Chondrocyte (in vitro differentiated cells): ENCODE measurements at regions not wholly inside any gene's neighbourhood (a gene's known extent, or its start where the extent isn't known, plus 50 kb on each side); places are given as distances from the start of the nearest gene placed in this dataset.
A peak's percentile ranks its signal among the peaks of the same experiment; 100 is the strongest.

Source experiments
- DNase-seq: peaks from one replicate; pipeline ENCODE4 v3.0.0; 2021; ENCODE audit warnings: mixed read lengths, low spot score
- H3K27ac Mint-ChIP-seq: one replicate; pipeline ENCODE4 v1.8.0; 2021; ENCODE audit warnings: mild to moderate bottlenecking, moderate library complexity, mixed read lengths; ENCODE audit not compliant: unreplicated experiment
- H3K27me3 Mint-ChIP-seq: 2 replicates; pipeline ENCODE4 v1.8.0; 2021; ENCODE audit warnings: low read depth, mixed read lengths
- H3K36me3 Mint-ChIP-seq: 2 replicates; pipeline ENCODE4 v1.8.0; 2021; ENCODE audit warnings: low read depth, mixed read lengths
- H3K4me1 Mint-ChIP-seq: 2 replicates; pipeline ENCODE4 v1.8.0; 2021; ENCODE audit warnings: low read depth, mild to moderate bottlenecking, mixed read lengths
- H3K4me3 Mint-ChIP-seq: one replicate; pipeline ENCODE4 v1.8.0; 2021; ENCODE audit warnings: mild to moderate bottlenecking, moderate library complexity, mixed read lengths; ENCODE audit not compliant: unreplicated experiment
- H3K9me3 Mint-ChIP-seq: 2 replicates; pipeline ENCODE4 v1.8.0; 2021; ENCODE audit warnings: low read depth, mixed read lengths
- TF ChIP-seq, protein P1 (sequence below): fragments of 200-600 bp; sonication (generic); IDR thresholded peaks from 2 replicates; pipeline ENCODE4 v1.5.0; 2021; ENCODE audit warnings: antibody characterized with exemption, mild to moderate bottlenecking, moderate library complexity

DNA sequence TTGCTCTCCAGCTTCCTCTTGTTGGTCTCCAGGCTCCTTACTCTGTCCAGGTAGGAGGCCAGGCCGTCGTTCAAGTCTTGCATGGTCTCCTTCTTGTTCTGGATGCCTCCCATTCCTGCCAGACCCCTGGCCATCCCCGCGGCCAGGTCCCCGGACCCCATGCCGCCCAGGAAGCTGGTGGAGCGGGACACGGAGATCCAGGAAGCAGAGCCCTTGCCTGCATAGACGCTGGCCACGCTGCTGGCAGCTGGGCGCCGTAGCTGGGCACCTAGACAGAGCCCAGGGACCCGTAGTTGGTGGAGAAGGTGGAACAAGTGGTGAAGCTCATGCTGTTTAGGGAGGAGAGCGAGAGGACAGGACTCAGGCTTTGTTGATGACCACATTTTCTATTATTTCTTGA is 1584.0 kb upstream of the ACO1 start:
- no peaks in the 10 kb centered on the region for H3K4me1 Mint-ChIP-seq
- no peaks in the 10 kb centered on the region for H3K36me3 Mint-ChIP-seq
- no peaks in the 10 kb centered on the region for H3K9me3 Mint-ChIP-seq
- H3K4me3 Mint-ChIP-seq = no peak overlapping the region
- no peaks in the 10 kb centered on the region for H3K27me3 Mint-ChIP-seq
- peak; percentile 76 for DNase-seq
- TF ChIP-seq, protein P1, sequence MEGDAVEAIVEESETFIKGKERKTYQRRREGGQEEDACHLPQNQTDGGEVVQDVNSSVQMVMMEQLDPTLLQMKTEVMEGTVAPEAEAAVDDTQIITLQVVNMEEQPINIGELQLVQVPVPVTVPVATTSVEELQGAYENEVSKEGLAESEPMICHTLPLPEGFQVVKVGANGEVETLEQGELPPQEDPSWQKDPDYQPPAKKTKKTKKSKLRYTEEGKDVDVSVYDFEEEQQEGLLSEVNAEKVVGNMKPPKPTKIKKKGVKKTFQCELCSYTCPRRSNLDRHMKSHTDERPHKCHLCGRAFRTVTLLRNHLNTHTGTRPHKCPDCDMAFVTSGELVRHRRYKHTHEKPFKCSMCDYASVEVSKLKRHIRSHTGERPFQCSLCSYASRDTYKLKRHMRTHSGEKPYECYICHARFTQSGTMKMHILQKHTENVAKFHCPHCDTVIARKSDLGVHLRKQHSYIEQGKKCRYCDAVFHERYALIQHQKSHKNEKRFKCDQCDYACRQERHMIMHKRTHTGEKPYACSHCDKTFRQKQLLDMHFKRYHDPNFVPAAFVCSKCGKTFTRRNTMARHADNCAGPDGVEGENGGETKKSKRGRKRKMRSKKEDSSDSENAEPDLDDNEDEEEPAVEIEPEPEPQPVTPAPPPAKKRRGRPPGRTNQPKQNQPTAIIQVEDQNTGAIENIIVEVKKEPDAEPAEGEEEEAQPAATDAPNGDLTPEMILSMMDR = no peak
- no peak overlapping the region for H3K27ac Mint-ChIP-seq

DNA sequence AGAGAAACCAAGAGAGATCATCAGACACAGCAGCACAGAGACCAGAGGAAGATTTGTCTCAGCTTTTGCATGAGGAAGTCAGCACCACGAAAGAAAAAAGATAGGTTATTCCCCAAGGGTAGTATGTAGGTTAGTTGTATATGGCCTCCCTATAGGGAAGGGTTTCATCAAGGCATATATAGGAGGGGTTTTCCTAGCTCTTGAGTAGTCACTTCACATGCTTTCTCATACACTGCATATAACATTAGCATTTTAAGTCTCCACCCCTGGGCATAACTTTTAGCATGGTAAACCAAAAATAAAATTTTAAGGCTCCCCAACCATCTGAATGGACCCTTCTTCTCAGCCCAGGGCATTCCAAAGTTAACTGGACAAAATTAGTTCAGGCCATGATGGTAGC is 1571.6 kb upstream of the ACO1 start:
- H3K36me3 Mint-ChIP-seq = no peaks in the 10 kb centered on the region
- H3K4me1 Mint-ChIP-seq = no peaks in the 10 kb centered on the region
- H3K4me3 Mint-ChIP-seq = no peak overlapping the region
- no peaks in the 10 kb centered on the region for H3K9me3 Mint-ChIP-seq
- H3K27me3 Mint-ChIP-seq = peaks cover 4% of the 10 kb centered on the region
- TF ChIP-seq, protein P1 = no peak
- H3K27ac Mint-ChIP-seq = no peak overlapping the region
- no peak for DNase-seq

DNA sequence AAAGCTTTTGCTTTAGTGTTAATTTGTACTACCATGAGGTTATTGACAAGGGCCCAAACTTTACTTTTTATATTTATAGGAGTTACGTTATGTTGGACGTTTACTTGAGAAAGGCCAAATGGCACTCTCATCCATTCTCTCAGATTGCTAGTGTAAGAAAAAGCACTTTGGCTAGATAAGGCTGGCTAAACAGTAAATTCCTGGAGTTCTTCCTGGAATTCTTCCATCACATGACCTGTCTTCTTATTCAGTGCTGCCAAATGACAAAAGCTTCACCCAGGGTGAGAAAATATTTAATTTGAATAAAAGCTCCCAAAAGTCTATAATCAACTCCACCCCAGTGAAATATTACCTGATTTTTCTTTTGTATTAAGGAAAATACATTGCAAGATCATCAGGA is 1568.9 kb upstream of the ACO1 start:
- no peak for DNase-seq
- no peaks in the 10 kb centered on the region for H3K4me1 Mint-ChIP-seq
- H3K36me3 Mint-ChIP-seq = no peaks in the 10 kb centered on the region
- H3K27ac Mint-ChIP-seq = no peak overlapping the region
- no peak overlapping the region for H3K4me3 Mint-ChIP-seq
- no peaks in the 10 kb centered on the region for H3K27me3 Mint-ChIP-seq
- H3K9me3 Mint-ChIP-seq = no peaks in the 10 kb centered on the region
- TF ChIP-seq, protein P1 = no peak

DNA sequence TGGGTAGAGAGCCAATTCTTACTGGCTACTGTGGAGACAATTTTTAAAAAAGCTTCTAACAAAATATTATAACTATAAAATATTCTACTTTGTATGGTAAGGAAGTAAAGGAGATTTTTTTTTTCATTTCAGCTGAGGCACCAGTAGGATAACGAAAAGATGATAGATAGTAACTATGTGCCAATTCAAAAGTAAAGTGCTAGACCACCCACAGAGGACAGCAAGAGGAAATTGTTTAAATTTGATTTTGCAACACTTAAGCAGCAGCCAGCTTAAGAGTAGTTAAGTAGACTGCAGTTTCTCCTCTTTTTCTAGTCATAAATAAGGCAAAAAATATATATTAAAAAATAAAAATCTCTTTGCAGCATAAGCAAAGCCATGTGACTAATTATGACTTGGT is 1539.3 kb upstream of the ACO1 start:
- Mint-ChIP-seq H3K27me3 (peaks cover 8% of the 10 kb centered on the region), H3K36me3 (no peaks in the 10 kb centered on the region), H3K27ac (no peak overlapping the region), H3K4me1 (no peaks in the 10 kb centered on the region), H3K9me3 (no peaks in the 10 kb centered on the region), H3K4me3 (no peak overlapping the region)
- TF ChIP-seq, protein P1 = no peak
- DNase-seq = no peak

DNA sequence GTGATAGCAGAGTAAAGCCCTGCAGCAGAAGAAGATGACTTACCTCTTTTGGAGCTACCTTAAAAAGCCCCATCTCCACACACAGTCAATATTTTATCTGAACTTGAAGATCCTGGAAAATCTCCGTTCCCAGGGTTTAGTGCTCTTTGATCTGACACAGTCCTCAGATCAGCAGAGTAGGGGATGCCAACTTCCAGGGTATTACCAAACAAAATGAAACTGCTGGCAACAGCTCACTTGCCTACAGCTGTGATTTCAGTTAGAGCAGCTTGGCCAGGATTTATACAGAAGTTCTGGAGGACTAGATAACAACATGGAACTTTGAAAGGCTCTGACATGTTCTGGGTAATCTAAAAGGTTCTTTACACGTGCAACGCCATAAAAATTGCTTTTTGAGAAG is 1537.8 kb upstream of the ACO1 start:
- no peak for DNase-seq

More for the DNA sequence above, 1537.8 kb upstream of the ACO1 start:
- TF ChIP-seq, protein P1 = no peak
- no peaks in the 10 kb centered on the region for H3K36me3 Mint-ChIP-seq
- H3K4me3 Mint-ChIP-seq = no peak overlapping the region
- H3K27me3 Mint-ChIP-seq = peaks cover 8% of the 10 kb centered on the region
- H3K9me3 Mint-ChIP-seq = peaks cover 2% of the 10 kb centered on the region
- H3K27ac Mint-ChIP-seq = no peak overlapping the region
- no peaks in the 10 kb centered on the region for H3K4me1 Mint-ChIP-seq
